Activated T-cell treated with anti-CD3 and anti-CD28 coated beads for 48 hours (primary cell): ENCODE measurements at regions not wholly inside any gene's neighbourhood (a gene's known extent, or its start where the extent isn't known, plus 50 kb on each side); places are given as distances from the start of the nearest gene placed in this dataset.

ENCODE experiments used
- DNase-seq: peaks from one replicate; pipeline ENCODE4 v3.0.0-alpha.2; 2020; ENCODE audit warnings: low read depth

GRCh38 chr14:36465178-36465577, 54.9 kb downstream of the NKX2-1 start:
- no peak for DNase-seq

GRCh38 chr14:36462890-36463289, 57.1 kb downstream of the NKX2-1 start:
- DNase-seq, result no peak

GRCh38 chr14:36455241-36455627, 64.8 kb downstream of the NKX2-1 start:
- DNase-seq, result no peak

- DNase-seq, result no peak
Observed at GRCh38 chr14:36454599-36455240, 65.3 kb downstream of the NKX2-1 start.

- DNase-seq, result no peak
Observed at GRCh38 chr14:36452860-36453259, 67.2 kb downstream of the NKX2-1 start.

GRCh38 chr14:36451310-36452065, 68.5 kb downstream of the NKX2-1 start:
- DNase-seq, result no peak

- no peak for DNase-seq
Observed at GRCh38 chr14:36450550-36450949, 69.5 kb downstream of the NKX2-1 start.

GRCh38 chr14:36449903-36450302, 70.1 kb downstream of the NKX2-1 start:
- DNase-seq, result no peak

- DNase-seq, result no peak
Observed at GRCh38 chr14:36443374-36443773, 76.7 kb downstream of the NKX2-1 start.

- no peak for DNase-seq
Observed at GRCh38 chr14:36442824-36443241, 77.2 kb downstream of the NKX2-1 start.

- no peak for DNase-seq
Observed at GRCh38 chr14:36441283-36441682, 78.7 kb downstream of the NKX2-1 start.

- no peak for DNase-seq
Observed at GRCh38 chr14:36439766-36440165, 80.3 kb downstream of the NKX2-1 start.

- no peak for DNase-seq
Observed at GRCh38 chr14:36438883-36439282, 81.1 kb downstream of the NKX2-1 start.

- no peak for DNase-seq
Observed at GRCh38 chr14:36430662-36431084, 89.4 kb downstream of the NKX2-1 start.

GRCh38 chr14:36430169-36430568, 89.9 kb downstream of the NKX2-1 start:
- DNase-seq, result no peak

- DNase-seq, result no peak
Observed at GRCh38 chr14:36429692-36430091, 90.3 kb downstream of the NKX2-1 start.

- DNase-seq, result no peak
Observed at GRCh38 chr14:36428350-36428749, 91.7 kb downstream of the NKX2-1 start.

- DNase-seq, result no peak
Observed at GRCh38 chr14:36426836-36427235, 93.2 kb downstream of the NKX2-1 start.

GRCh38 chr14:36426113-36426512, 93.9 kb downstream of the NKX2-1 start:
- DNase-seq, result no peak

GRCh38 chr14:36424478-36425102, 95.4 kb downstream of the NKX2-1 start:
- DNase-seq, result no peak

GRCh38 chr14:36423430-36423829, 96.6 kb downstream of the NKX2-1 start:
- DNase-seq, result no peak

GRCh38 chr14:36420149-36420687, 99.8 kb upstream of the MBIP start:
- no peak for DNase-seq

- DNase-seq, result no peak
Observed at GRCh38 chr14:36418937-36419336, 98.5 kb upstream of the MBIP start.
